WTC11 (cell line): ENCODE measurements at regions not wholly inside any gene's neighbourhood (a gene's known extent, or its start where the extent isn't known, plus 50 kb on each side); places are given as distances from the start of the nearest gene placed in this dataset.

Experiments
- CTCF ChIP-seq: fragments of 200-600 bp; IDR thresholded peaks from 2 replicates; pipeline ENCODE4 v1.8.0; 2022; ENCODE audit warnings: antibody characterized with exemption
- FOXP1 ChIP-seq: sonication (generic); formaldehyde crosslinking; IDR thresholded peaks from 2 replicates; pipeline ENCODE4 v1.8.0; 2022; ENCODE audit warnings: missing genetic modification reagents, mild to moderate bottlenecking, moderate library complexity, borderline replicate concordance
- MYBL2 ChIP-seq: sonication (generic); formaldehyde crosslinking; IDR thresholded peaks from 2 replicates; pipeline ENCODE4 v1.8.1; 2023; ENCODE audit warnings: mild to moderate bottlenecking, moderate library complexity, missing genetic modification reagents
- NR1H2 ChIP-seq: sonication (generic); formaldehyde crosslinking; IDR thresholded peaks from 2 replicates; pipeline ENCODE4 v1.9.0; 2021; ENCODE audit warnings: mild to moderate bottlenecking, moderate library complexity, missing genetic modification reagents
- ZNF121 ChIP-seq: sonication (generic); formaldehyde crosslinking; IDR thresholded peaks from 2 replicates; pipeline ENCODE4 v1.8.0; 2023; ENCODE audit warnings: missing genetic modification reagents
- ZNF423 ChIP-seq: fragments of 250-450 bp; sonication (Bioruptor Pico); IDR thresholded peaks from 2 replicates; pipeline ENCODE4 v2.1.2; 2022; ENCODE audit warnings: mild to moderate bottlenecking, moderate library complexity

DNA sequence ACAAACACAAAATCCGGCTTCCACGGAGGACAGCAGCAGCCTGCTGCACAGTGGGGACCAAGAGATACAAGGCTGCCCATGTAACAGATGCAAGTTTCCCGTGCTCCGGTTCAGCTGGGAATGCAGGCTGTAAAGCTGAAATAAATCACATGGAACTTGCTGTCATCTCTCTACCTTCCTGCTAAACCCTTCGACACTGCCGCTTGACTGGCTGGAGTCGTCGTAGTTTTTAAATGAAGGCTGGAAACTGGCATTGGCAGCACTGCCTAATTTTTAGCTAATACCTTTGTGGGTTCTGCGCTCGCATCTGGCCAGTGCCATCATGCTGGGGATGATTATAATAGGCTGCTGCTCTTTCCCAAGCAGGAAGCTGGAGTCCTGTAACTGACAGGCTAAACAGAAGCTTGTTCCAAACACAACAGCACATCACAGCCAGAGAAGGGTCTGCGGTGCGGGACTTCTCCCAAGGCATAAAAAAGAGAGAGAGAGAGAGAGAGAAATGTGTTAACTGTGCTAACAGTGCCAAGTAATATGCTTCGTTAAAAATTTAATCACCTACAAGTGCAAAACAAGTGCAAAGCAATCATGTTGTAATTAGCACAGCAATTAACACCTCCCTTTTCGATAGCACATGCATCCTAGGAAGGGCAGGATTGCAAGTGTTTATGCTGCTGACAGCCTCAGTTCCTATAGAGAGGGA lies 146.1 kb downstream of the TFAP2A start:
- TF ChIP-seq NR1H2 (CRISPR knock-in tag), result no peak
- TF ChIP-seq CTCF, result no peak
- TF ChIP-seq ZNF423 (CRISPR knock-in tag), result no peak
- no peak for TF ChIP-seq MYBL2 (CRISPR knock-in tag)
- TF ChIP-seq FOXP1 (CRISPR knock-in tag), result no peak
- no peak for TF ChIP-seq ZNF121 (CRISPR knock-in tag)
